Muscle layer of duodenum (tissue), 2 donors: ENCODE measurements at regions not wholly inside any gene's neighbourhood (a gene's known extent, or its start where the extent isn't known, plus 50 kb on each side); places are given as distances from the start of the nearest gene placed in this dataset.
"Not testable (repeated sequence)": the region's sequence is repeated elsewhere in the genome, so short reads cannot be mapped to it uniquely, and the experiment has no call there.

ENCODE experiments used
- H3K27ac ChIP-seq: one replicate; pipeline ENCODE4 v1.7.0; 2013; ENCODE audit warnings: mild to moderate bottlenecking, low read length
- H3K27me3 ChIP-seq: one replicate; pipeline ENCODE4 v1.7.0; 2013; ENCODE audit warnings: low read depth, mild to moderate bottlenecking, control low read depth, low read length
- H3K36me3 ChIP-seq, 2 donors: one replicate each; pipeline ENCODE4 v1.7.0; 2013; ENCODE audit warnings: low read length in 2 of 2, control low read depth in 1 of 2, mild to moderate bottlenecking in 1 of 2; ENCODE audit not compliant: insufficient read depth in 2 of 2, control insufficient read depth in 1 of 2
- H3K4me1 ChIP-seq, 2 donors: one replicate each; pipeline ENCODE4 v1.7.0; 2013; ENCODE audit warnings: low read length in 2 of 2, mild to moderate bottlenecking in 2 of 2, control low read depth in 1 of 2, moderate library complexity in 1 of 2; ENCODE audit not compliant: insufficient read depth in 2 of 2, control insufficient read depth in 1 of 2
- H3K4me3 ChIP-seq, 2 donors: one replicate each; pipeline ENCODE4 v1.7.0; 2013; ENCODE audit warnings: low read length in 2 of 2, low read depth in 1 of 2, mild to moderate bottlenecking in 1 of 2
- H3K9me3 ChIP-seq, 2 donors: one replicate each; pipeline ENCODE4 v1.7.0; 2013; ENCODE audit warnings: low read length in 2 of 2, control low read depth in 1 of 2, mild to moderate bottlenecking in 1 of 2; ENCODE audit not compliant: control insufficient read depth in 1 of 2
- donor health status: healthy.

GRCh38 chr5:18736736-18737135, 1102.5 kb downstream of the TAF11L14 start:
- not testable (repeated sequence) for H3K36me3 ChIP-seq, H3K9me3 ChIP-seq, H3K4me1 ChIP-seq, H3K27ac ChIP-seq, H3K27me3 ChIP-seq, H3K4me3 ChIP-seq

- Histone ChIP-seq H3K36me3 (no peaks in the 10 kb centered on the region), H3K9me3 (no peaks in the 10 kb centered on the region), H3K27ac (no peak overlapping the region), H3K27me3 (no peaks in the 10 kb centered on the region), H3K4me3 (no peak overlapping the region), H3K4me1 (no peaks in the 10 kb centered on the region)
Measured at GRCh38 chr5:18740301-18740700, 1106.0 kb downstream of the TAF11L14 start.

GRCh38 chr5:18742830-18743229, 1108.6 kb downstream of the TAF11L14 start:
- Histone ChIP-seq H3K4me3 (no peak overlapping the region), H3K27ac (no peak overlapping the region), H3K4me1 (no peaks in the 10 kb centered on the region), H3K9me3 (peaks cover 0 to 3% of the 10 kb centered on the region in 2 donors), H3K27me3 (no peaks in the 10 kb centered on the region), H3K36me3 (no peaks in the 10 kb centered on the region)

- Histone ChIP-seq H3K36me3 (no peaks in the 10 kb centered on the region), H3K4me1 (no peaks in the 10 kb centered on the region), H3K4me3 (peak overlapping the region in 1 of 2 donors; percentile 24), H3K27me3 (no peaks in the 10 kb centered on the region), H3K9me3 (peaks cover 0 to 4% of the 10 kb centered on the region in 2 donors), H3K27ac (no peak overlapping the region)
Measured at GRCh38 chr5:18744441-18744840, 1110.2 kb downstream of the TAF11L14 start.

- Histone ChIP-seq H3K27me3 (no peaks in the 10 kb centered on the region), H3K4me3 (peak overlapping the region; percentile 83 to 86), H3K9me3 (peaks cover 0 to 4% of the 10 kb centered on the region in 2 donors), H3K27ac (peak overlapping the region; percentile 82), H3K36me3 (no peaks in the 10 kb centered on the region), H3K4me1 (no peaks in the 10 kb centered on the region)
Measured at GRCh38 chr5:18745042-18745987, 1111.1 kb downstream of the TAF11L14 start.

GRCh38 chr5:18745988-18746615, 1111.8 kb downstream of the TAF11L14 start:
- Histone ChIP-seq H3K27ac (peak overlapping the region; percentile 82), H3K4me3 (peak overlapping the region; percentile 83 to 86)

GRCh38 chr5:18749763-18750162, 1115.5 kb downstream of the TAF11L14 start:
- H3K4me1 ChIP-seq, result no peaks in the 10 kb centered on the region
- H3K9me3 ChIP-seq, result peaks cover 0 to 4% of the 10 kb centered on the region in 2 donors
- no peaks in the 10 kb centered on the region for H3K27me3 ChIP-seq
- H3K36me3 ChIP-seq, result no peaks in the 10 kb centered on the region
- no peak overlapping the region for H3K27ac ChIP-seq
- no peak overlapping the region for H3K4me3 ChIP-seq

More at GRCh38 chr5:18745988-18746615, 1111.8 kb downstream of the TAF11L14 start:
- no peaks in the 10 kb centered on the region for H3K4me1 ChIP-seq
- no peaks in the 10 kb centered on the region for H3K27me3 ChIP-seq
- no peaks in the 10 kb centered on the region for H3K36me3 ChIP-seq
- H3K9me3 ChIP-seq, result peaks cover 0 to 4% of the 10 kb centered on the region in 2 donors

- H3K27ac ChIP-seq, result no peak overlapping the region
- H3K27me3 ChIP-seq, result no peaks in the 10 kb centered on the region
- no peaks in the 10 kb centered on the region for H3K36me3 ChIP-seq
- H3K4me1 ChIP-seq, result no peaks in the 10 kb centered on the region
- H3K4me3 ChIP-seq, result no peak overlapping the region
- peaks cover 0 to 4% of the 10 kb centered on the region in 2 donors for H3K9me3 ChIP-seq
Measured at GRCh38 chr5:18752317-18752716, 1118.1 kb downstream of the TAF11L14 start.

GRCh38 chr5:18754201-18754600, 1119.9 kb downstream of the TAF11L14 start:
- H3K27me3 ChIP-seq, result no peaks in the 10 kb centered on the region
- H3K9me3 ChIP-seq, result no peaks in the 10 kb centered on the region

GRCh38 chr5:18761801-18762200, 1127.5 kb downstream of the TAF11L14 start:
- Histone ChIP-seq H3K4me3 (no peak overlapping the region), H3K27ac (no peak overlapping the region), H3K9me3 (no peaks in the 10 kb centered on the region)

More at GRCh38 chr5:18754201-18754600, 1119.9 kb downstream of the TAF11L14 start:
- no peaks in the 10 kb centered on the region for H3K36me3 ChIP-seq
- no peak overlapping the region for H3K27ac ChIP-seq
- H3K4me3 ChIP-seq, result no peak overlapping the region
- H3K4me1 ChIP-seq, result no peaks in the 10 kb centered on the region

GRCh38 chr5:18764161-18764560, 1129.9 kb downstream of the TAF11L14 start:
- Histone ChIP-seq H3K36me3 (no peaks in the 10 kb centered on the region), H3K9me3 (no peaks in the 10 kb centered on the region), H3K27ac (no peak overlapping the region), H3K4me3 (no peak overlapping the region), H3K27me3 (no peaks in the 10 kb centered on the region), H3K4me1 (no peaks in the 10 kb centered on the region)

More at GRCh38 chr5:18761801-18762200, 1127.5 kb downstream of the TAF11L14 start:
- no peaks in the 10 kb centered on the region for H3K27me3 ChIP-seq
- no peaks in the 10 kb centered on the region for H3K36me3 ChIP-seq
- no peaks in the 10 kb centered on the region for H3K4me1 ChIP-seq
